Esophagus squamous epithelium (tissue), 4 donors: ENCODE measurements at regions not wholly inside any gene's neighbourhood (a gene's known extent, or its start where the extent isn't known, plus 50 kb on each side); places are given as distances from the start of the nearest gene placed in this dataset.

Experiments used
- CTCF ChIP-seq, 6 experiments: fragments of 450-650 bp in 4 of 6; fragments of 200-600 bp in 2 of 6; sonication (generic) in 2 of 6; IDR thresholded peaks; one replicate each; pipeline ENCODE4 v1.5.1; 2016 to 2019; ENCODE audit warnings: antibody characterized with exemption in 6 of 6, mild to moderate bottlenecking in 4 of 6, moderate library complexity in 4 of 6
- POLR2A ChIP-seq, 4 donors: fragments of 450-650 bp; IDR thresholded peaks; one replicate each; pipeline ENCODE4 v1.6.1; 2017; ENCODE audit warnings: antibody characterized with exemption in 4 of 4, mild to moderate bottlenecking in 4 of 4, moderate library complexity in 3 of 4

GRCh38 chr12:111219440-111219839, 149.5 kb downstream of the PHETA1 start:
- no peak for TF ChIP-seq CTCF (IDR thresholded peaks at IDR 0.05)
- TF ChIP-seq POLR2A (IDR thresholded peaks at IDR 0.05), result no peak
